ENCODE measurements at regions not wholly inside any gene's neighbourhood (a gene's known extent, or its start where the extent isn't known, plus 50 kb on each side); places are given as distances from the start of the nearest gene placed in this dataset.
"Not testable (repeated sequence)": the region's sequence is repeated elsewhere in the genome, so short reads cannot be mapped to it uniquely, and the experiment has no call there.

GRCh38 chr12:124223733-124224138 is 71.2 kb upstream of the RFLNA start:
- TF ChIP-seq POLR2A, POLR2AphosphoS5, CTCF (IDR thresholded peaks at IDR 0.05): not testable (repeated sequence)
